Activated CD4-positive, alpha-beta T cell treated with anti-CD3 and anti-CD28 coated beads, Interleukin-2, amount 10 ng/mL, durations not matched to agents 24 days and 14 days (primary cell): ENCODE measurements at regions not wholly inside any gene's neighbourhood (a gene's known extent, or its start where the extent isn't known, plus 50 kb on each side); places are given as distances from the start of the nearest gene placed in this dataset.
"Not testable (repeated sequence)": the region's sequence is repeated elsewhere in the genome, so short reads cannot be mapped to it uniquely, and the experiment has no call there.

Experiments used
- DNase-seq: peaks from one replicate; pipeline ENCODE4 v3.0.0; 2022
- H3K27ac Mint-ChIP-seq: one replicate; pipeline ENCODE4 v1.8.0; 2022; ENCODE audit warnings: mild to moderate bottlenecking, mixed read lengths
- H3K27me3 Mint-ChIP-seq: one replicate; pipeline ENCODE4 v1.8.0; 2022; ENCODE audit warnings: mixed read lengths
- H3K36me3 Mint-ChIP-seq: one replicate; pipeline ENCODE4 v1.8.0; 2022; ENCODE audit warnings: low read depth, mild to moderate bottlenecking, mixed read lengths
- H3K4me1 Mint-ChIP-seq: one replicate; pipeline ENCODE4 v1.8.0; 2021; ENCODE audit warnings: mixed read lengths
- H3K4me3 Mint-ChIP-seq: one replicate; pipeline ENCODE4 v1.8.0; 2022; ENCODE audit warnings: mild to moderate bottlenecking, moderate library complexity, mixed read lengths
- H3K9me3 Mint-ChIP-seq: one replicate; pipeline ENCODE4 v1.8.0; 2021; ENCODE audit warnings: mixed read lengths
- intact Hi-C: fragments of 100-400 bp; cut with micrococcal nuclease; formaldehyde crosslinking; loops from one replicate; pipeline ENCODE4 v1.15.1; 2023

DNA sequence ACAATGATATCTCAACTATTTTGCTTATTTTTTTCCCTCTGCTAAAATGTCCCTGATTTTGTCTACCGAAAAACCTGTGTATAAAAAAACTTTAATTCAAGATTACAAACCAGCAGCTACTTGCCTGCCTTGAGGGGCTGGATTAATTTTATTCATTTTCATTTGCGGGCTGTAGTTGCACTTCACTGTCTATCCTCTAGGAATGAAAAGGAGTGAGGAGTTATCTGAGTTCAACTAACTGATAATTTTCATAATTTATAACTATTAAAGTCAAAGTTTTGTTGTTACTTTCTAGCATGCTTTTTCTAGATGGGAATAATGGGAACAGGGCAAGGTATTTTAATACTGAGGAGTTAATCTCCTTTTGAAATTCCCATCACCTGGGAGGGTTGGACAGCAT lies 50.3 kb upstream of the AGTPBP1 start:
- H3K36me3 Mint-ChIP-seq, H3K27ac Mint-ChIP-seq, H3K9me3 Mint-ChIP-seq, H3K4me3 Mint-ChIP-seq, H3K4me1 Mint-ChIP-seq, DNase-seq, intact Hi-C loops: not testable (repeated sequence)
- H3K27me3 Mint-ChIP-seq: peaks cover 30% of the 10 kb centered on the region

GRCh38 chr9:85802978-85803695 lies 61.4 kb upstream of the AGTPBP1 start:
- not testable (repeated sequence) for H3K27me3 Mint-ChIP-seq

GRCh38 chr9:85804847-85805133 lies 63.0 kb upstream of the AGTPBP1 start:
- H3K27ac Mint-ChIP-seq: peak overlapping the region; percentile 73
- H3K4me3 Mint-ChIP-seq: peak overlapping the region; percentile 77
- H3K4me1 Mint-ChIP-seq: peaks cover 11% of the 10 kb centered on the region
- H3K36me3 Mint-ChIP-seq, DNase-seq, H3K9me3 Mint-ChIP-seq, H3K27me3 Mint-ChIP-seq: not testable (repeated sequence)
- intact Hi-C loops: loop anchor here (1.0 to 5.0 kb wide), 2 partner anchors 62 to 138 kb away; partner anchors contain the start of gene NAA35

More at GRCh38 chr9:85802978-85803695, 61.4 kb upstream of the AGTPBP1 start:
- H3K4me3 Mint-ChIP-seq, H3K9me3 Mint-ChIP-seq, H3K27ac Mint-ChIP-seq, H3K4me1 Mint-ChIP-seq, H3K36me3 Mint-ChIP-seq, intact Hi-C loops: not testable (repeated sequence)
- DNase-seq: peak; percentile 80

GRCh38 chr9:85805134-85806005 lies 63.6 kb upstream of the AGTPBP1 start:
- H3K36me3 Mint-ChIP-seq, H3K27me3 Mint-ChIP-seq, H3K9me3 Mint-ChIP-seq: not testable (repeated sequence)
- intact Hi-C loops: loop anchor here (1.0 to 5.0 kb wide), 2 partner anchors 63 to 137 kb away; partner anchors contain the start of gene NAA35
- peak overlapping the region; percentile 73 for H3K27ac Mint-ChIP-seq
- peak overlapping the region; percentile 83 for H3K4me3 Mint-ChIP-seq
- DNase-seq: peak; percentile 91
- peaks cover 11% of the 10 kb centered on the region for H3K4me1 Mint-ChIP-seq

GRCh38 chr9:85808329-85808728 lies 66.6 kb upstream of the AGTPBP1 start:
- Mint-ChIP-seq H3K4me1 (peaks cover 11% of the 10 kb centered on the region), H3K36me3 (peaks cover 13% of the 10 kb centered on the region)
- not testable (repeated sequence) for H3K4me3 Mint-ChIP-seq, H3K9me3 Mint-ChIP-seq, H3K27ac Mint-ChIP-seq, DNase-seq, H3K27me3 Mint-ChIP-seq
- intact Hi-C loops: loop anchor here (5.0 kb wide), 1 partner anchor 134 kb away; the partner anchor contains the start of gene NAA35

GRCh38 chr9:85813388-85813787 lies 71.6 kb upstream of the AGTPBP1 start:
- H3K36me3 Mint-ChIP-seq, intact Hi-C loops: not testable (repeated sequence)

GRCh38 chr9:85814800-85815199 lies 73.0 kb upstream of the AGTPBP1 start:
- H3K9me3 Mint-ChIP-seq: not testable (repeated sequence)

More at GRCh38 chr9:85813388-85813787, 71.6 kb upstream of the AGTPBP1 start:
- H3K9me3 Mint-ChIP-seq, H3K27me3 Mint-ChIP-seq, H3K4me1 Mint-ChIP-seq, H3K4me3 Mint-ChIP-seq, H3K27ac Mint-ChIP-seq, DNase-seq: not testable (repeated sequence)

GRCh38 chr9:85818971-85819370 lies 77.2 kb upstream of the AGTPBP1 start:
- H3K9me3 Mint-ChIP-seq, H3K27me3 Mint-ChIP-seq, H3K4me1 Mint-ChIP-seq, H3K4me3 Mint-ChIP-seq, intact Hi-C loops, H3K27ac Mint-ChIP-seq, H3K36me3 Mint-ChIP-seq: not testable (repeated sequence)
- DNase-seq: peak; percentile 77

More at GRCh38 chr9:85814800-85815199, 73.0 kb upstream of the AGTPBP1 start:
- DNase-seq, H3K4me3 Mint-ChIP-seq, intact Hi-C loops, H3K27ac Mint-ChIP-seq, H3K36me3 Mint-ChIP-seq, H3K27me3 Mint-ChIP-seq, H3K4me1 Mint-ChIP-seq: not testable (repeated sequence)

GRCh38 chr9:85820598-85820997 lies 78.8 kb upstream of the AGTPBP1 start:
- not testable (repeated sequence) for DNase-seq, H3K36me3 Mint-ChIP-seq, H3K27me3 Mint-ChIP-seq, H3K9me3 Mint-ChIP-seq, H3K4me3 Mint-ChIP-seq, H3K27ac Mint-ChIP-seq, H3K4me1 Mint-ChIP-seq
- intact Hi-C loops: loop anchor here (5.0 to 10.0 kb wide), 2 partner anchors 82 to 384 kb away; no protein-coding TSS in a partner anchor

DNA sequence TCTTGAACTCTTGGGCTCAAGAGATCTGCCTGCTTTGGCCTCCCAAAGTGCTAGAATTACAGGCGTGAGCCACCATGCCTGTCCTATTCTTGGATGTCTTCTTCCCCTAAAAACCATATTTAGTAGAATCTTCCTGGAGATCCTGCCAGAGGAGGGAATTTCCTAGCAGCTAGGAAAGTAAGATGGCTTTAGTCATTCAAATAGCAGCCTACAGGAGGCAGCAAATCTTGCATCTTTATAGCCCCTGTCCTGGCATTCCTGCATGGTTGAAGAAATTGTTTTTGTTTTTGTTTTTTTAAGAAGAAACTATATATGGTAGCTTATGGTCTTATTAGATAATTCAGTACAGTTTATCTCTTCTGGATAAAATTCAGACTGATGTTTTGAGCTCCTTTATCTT lies 83.2 kb upstream of the AGTPBP1 start:
- not testable (repeated sequence) for H3K4me3 Mint-ChIP-seq, H3K27me3 Mint-ChIP-seq, DNase-seq, H3K4me1 Mint-ChIP-seq, H3K9me3 Mint-ChIP-seq, H3K36me3 Mint-ChIP-seq, H3K27ac Mint-ChIP-seq
- intact Hi-C loops: loop anchor here (5.0 to 10.0 kb wide), 2 partner anchors 77 to 380 kb away; no protein-coding TSS in a partner anchor

GRCh38 chr9:85834591-85834990 lies 92.8 kb upstream of the AGTPBP1 start:
- H3K9me3 Mint-ChIP-seq, intact Hi-C loops, H3K4me1 Mint-ChIP-seq, H3K27ac Mint-ChIP-seq, H3K36me3 Mint-ChIP-seq, H3K27me3 Mint-ChIP-seq, DNase-seq, H3K4me3 Mint-ChIP-seq: not testable (repeated sequence)

- H3K27me3 Mint-ChIP-seq, H3K9me3 Mint-ChIP-seq, H3K4me1 Mint-ChIP-seq, DNase-seq, H3K4me3 Mint-ChIP-seq, intact Hi-C loops, H3K36me3 Mint-ChIP-seq, H3K27ac Mint-ChIP-seq: not testable (repeated sequence)
These were observed 97.0 kb upstream of the NAA35 start for GRCh38 chr9:85843949-85844348.

GRCh38 chr9:85847782-85848181 lies 93.2 kb upstream of the NAA35 start:
- H3K27me3 Mint-ChIP-seq, H3K9me3 Mint-ChIP-seq, intact Hi-C loops, H3K4me3 Mint-ChIP-seq, H3K27ac Mint-ChIP-seq, DNase-seq, H3K4me1 Mint-ChIP-seq, H3K36me3 Mint-ChIP-seq: not testable (repeated sequence)

GRCh38 chr9:85858056-85858750 lies 82.7 kb upstream of the NAA35 start:
- Mint-ChIP-seq H3K9me3 (no peaks in the 10 kb centered on the region), H3K36me3 (peaks cover 3% of the 10 kb centered on the region), H3K27ac (no peak overlapping the region), H3K4me1 (no peaks in the 10 kb centered on the region), H3K4me3 (no peak overlapping the region), H3K27me3 (no peaks in the 10 kb centered on the region)
- intact Hi-C loops: no loop called here
- DNase-seq: no peak
